Esophagus (tissue), 2 donors: ENCODE measurements at regions not wholly inside any gene's neighbourhood (a gene's known extent, or its start where the extent isn't known, plus 50 kb on each side); places are given as distances from the start of the nearest gene placed in this dataset.

Experiments used
- H3K27ac ChIP-seq, 2 donors: one replicate each; pipeline ENCODE4 v1.5.1; 2013; ENCODE audit warnings: low read depth in 2 of 2, mild to moderate bottlenecking in 2 of 2, inconsistent platforms in 1 of 2, low read length in 1 of 2, moderate library complexity in 1 of 2
- H3K27me3 ChIP-seq, 2 donors: one replicate each; pipeline ENCODE4 v1.6.1; 2013; ENCODE audit warnings: low read length in 2 of 2, control low read depth in 1 of 2, mild to moderate bottlenecking in 1 of 2; ENCODE audit not compliant: insufficient read depth in 2 of 2, control insufficient read depth in 1 of 2
- H3K36me3 ChIP-seq, 2 donors: one replicate each; pipeline ENCODE4 v1.6.1; 2013; ENCODE audit warnings: low read length in 1 of 2; ENCODE audit not compliant: control insufficient read depth in 2 of 2, insufficient read depth in 2 of 2
- H3K4me1 ChIP-seq, 2 donors: one replicate each; pipeline ENCODE4 v1.6.1; 2013; ENCODE audit warnings: low read length in 1 of 2; ENCODE audit not compliant: control insufficient read depth in 2 of 2, insufficient read depth in 2 of 2
- H3K4me3 ChIP-seq, 2 donors: one replicate each; pipeline ENCODE4 v1.5.1; 2013; ENCODE audit warnings: low read length in 2 of 2, mild to moderate bottlenecking in 2 of 2, low read depth in 1 of 2, moderate library complexity in 1 of 2
- H3K9me3 ChIP-seq, 2 donors: one replicate each; pipeline ENCODE4 v1.6.1; 2013; ENCODE audit warnings: mild to moderate bottlenecking in 2 of 2, low read depth in 1 of 2, low read length in 1 of 2, moderate library complexity in 1 of 2; ENCODE audit not compliant: control insufficient read depth in 2 of 2, insufficient read depth in 1 of 2
- WGBS, 2 donors: extraction: QIAGEN DNeasy Blood & Tissue Kit; methylation state at CpG; one replicate each; pipeline ENCODE4 v1.1.7; 2013; 5-methylcytosine and 5-hydroxymethylcytosine counted together
- donor health status: healthy with polysubstance abuse.
- donor health status: Bipolar disorder and iron deficiency.

DNA sequence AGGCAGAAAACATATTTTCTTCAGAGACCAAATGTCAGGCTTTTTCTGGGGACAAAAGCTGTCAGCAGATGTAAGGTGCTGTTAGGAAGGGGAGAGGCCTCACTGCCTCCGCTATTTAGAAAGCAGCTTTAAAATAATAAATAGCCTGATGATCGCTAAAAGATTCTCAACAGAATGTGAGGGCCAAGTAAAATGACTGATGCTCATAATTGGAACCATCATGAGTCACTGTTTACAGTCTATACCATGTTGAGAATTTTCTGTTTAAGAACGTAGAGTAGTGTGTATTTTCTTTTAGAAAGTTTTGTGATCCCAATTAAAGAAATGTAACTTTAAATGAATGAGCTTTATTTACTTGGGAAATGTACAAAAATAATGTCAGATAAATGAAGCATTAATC, 220.0 kb downstream of the CLIC5 start:
- H3K4me1 ChIP-seq: no peaks in the 10 kb centered on the region
- no peaks in the 10 kb centered on the region for H3K9me3 ChIP-seq
- H3K27me3 ChIP-seq: peaks cover 0 to 2% of the 10 kb centered on the region in 2 donors
- H3K4me3 ChIP-seq: no peak overlapping the region
- WGBS, 2 donors: 76 to 78% methylated on average over 3 of the region's 3 CpGs
- H3K36me3 ChIP-seq: no peaks in the 10 kb centered on the region
- no peak overlapping the region for H3K27ac ChIP-seq

DNA sequence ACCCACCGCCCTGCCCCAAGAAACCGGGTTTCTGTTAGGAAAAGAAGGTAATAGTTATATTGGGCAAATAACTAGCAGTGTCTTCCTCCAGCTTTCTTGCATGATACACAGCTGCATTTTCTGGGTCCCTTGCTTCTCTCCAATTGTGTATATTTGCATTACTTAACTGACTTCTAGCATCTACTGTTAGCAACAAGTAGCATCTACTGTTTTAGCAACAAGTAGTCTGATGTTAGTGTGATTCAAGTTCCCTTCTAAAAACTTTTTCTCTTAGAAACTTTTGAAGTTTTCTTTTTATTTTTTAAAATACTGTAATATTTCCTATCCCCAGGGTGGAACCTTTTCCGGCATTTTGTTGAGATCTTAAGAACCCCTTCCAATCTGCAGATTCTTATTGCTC, 221.2 kb downstream of the CLIC5 start:
- 80 to 91% methylated on average over 3 of the region's 3 CpGs for WGBS, 2 donors
- Histone ChIP-seq H3K36me3 (no peaks in the 10 kb centered on the region), H3K27ac (no peak overlapping the region), H3K4me1 (no peaks in the 10 kb centered on the region), H3K9me3 (no peaks in the 10 kb centered on the region), H3K27me3 (peaks cover 0 to 2% of the 10 kb centered on the region in 2 donors), H3K4me3 (no peak overlapping the region)

DNA sequence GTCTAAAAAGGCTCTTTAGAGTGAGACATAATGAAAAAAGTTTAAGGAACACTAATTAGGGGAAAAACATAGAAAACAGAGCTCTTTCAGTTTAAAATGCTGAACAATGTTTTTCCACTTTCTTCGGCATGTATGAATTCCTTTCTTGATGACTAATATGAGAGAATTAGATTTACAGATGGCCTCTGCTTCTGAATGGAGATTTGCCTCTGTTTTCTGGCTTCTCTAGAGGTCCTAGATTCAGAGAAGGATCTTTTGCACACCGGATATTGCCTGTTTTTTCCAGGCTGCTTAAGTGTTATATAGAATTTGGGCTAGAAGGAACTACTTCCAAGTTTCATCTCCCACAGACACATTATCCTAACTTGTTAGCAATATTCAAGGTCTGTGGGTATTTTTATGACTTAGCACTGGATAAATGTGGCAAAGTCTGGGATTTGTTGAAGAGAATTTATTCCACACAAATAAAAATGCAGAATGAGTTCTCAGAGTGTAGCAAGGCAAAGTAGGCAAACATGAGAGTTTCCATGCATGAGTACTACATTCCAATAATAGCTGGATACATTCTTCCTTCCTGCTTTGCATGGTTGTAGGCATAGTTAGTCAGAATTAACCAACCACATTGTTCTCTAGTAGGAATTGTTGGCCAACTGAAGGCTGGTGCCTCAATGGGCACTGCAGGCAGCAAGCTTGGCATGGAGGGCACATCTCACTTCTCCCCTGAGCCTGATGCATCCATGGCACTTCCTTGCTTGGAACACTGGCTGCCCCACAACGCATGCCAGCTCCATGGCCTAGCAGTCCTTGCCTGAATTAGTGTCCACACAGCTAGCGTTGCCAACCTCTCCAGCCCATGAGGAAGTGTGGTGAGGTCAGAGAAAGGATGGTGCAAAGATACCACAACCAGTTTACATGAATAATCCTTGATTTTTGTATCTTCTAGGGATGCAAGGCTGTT, 224.2 kb downstream of the CLIC5 start:
- Histone ChIP-seq H3K4me1 (no peaks in the 10 kb centered on the region), H3K27me3 (peaks cover 0 to 2% of the 10 kb centered on the region in 2 donors), H3K4me3 (no peak overlapping the region), H3K9me3 (no peaks in the 10 kb centered on the region), H3K36me3 (no peaks in the 10 kb centered on the region), H3K27ac (no peak overlapping the region)
- WGBS, 2 donors: 77 to 84% methylated on average over 4 of the region's 4 CpGs

DNA sequence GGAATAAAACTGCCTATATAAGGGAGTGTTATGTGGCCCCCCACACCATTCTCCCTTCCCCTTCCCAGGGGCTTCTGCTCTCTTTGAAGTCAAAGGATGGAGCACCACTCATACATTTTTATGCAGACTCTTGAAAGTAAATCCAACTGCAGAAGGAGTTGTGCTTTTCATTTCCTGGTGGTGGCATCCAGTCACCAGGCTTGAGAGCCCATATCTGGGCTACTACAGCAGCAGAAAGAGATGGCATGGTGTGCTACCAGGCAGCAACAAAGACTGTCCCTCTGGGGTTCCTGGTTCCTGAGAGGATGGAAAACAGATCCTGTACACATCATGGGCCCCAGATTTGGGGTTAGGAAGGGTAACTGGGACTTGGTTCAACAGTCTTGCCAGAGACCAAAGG, 226.4 kb downstream of the CLIC5 start:
- Histone ChIP-seq H3K4me1 (no peaks in the 10 kb centered on the region), H3K27me3 (peaks cover 0 to under 1% of the 10 kb centered on the region in 2 donors), H3K4me3 (no peak overlapping the region), H3K27ac (no peak overlapping the region), H3K36me3 (no peaks in the 10 kb centered on the region), H3K9me3 (no peaks in the 10 kb centered on the region)

DNA sequence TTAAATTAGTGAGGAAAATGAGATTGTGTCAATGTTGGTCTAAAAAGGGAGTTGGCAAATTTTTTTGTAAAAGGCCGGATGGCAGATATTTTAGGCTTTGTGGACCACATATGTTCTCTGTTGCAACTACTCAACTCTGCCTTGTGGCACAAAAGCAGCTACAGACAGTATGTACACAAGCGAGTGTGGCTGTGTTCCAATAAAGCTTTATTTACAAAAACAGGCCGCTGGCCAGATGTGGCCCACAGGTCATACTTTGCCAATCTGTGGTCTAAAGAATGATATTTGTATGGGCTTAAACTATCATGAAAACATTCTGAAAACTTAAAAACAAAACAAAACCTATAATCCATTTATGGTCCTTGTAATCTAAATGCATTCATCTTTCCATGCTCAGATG, 228.3 kb downstream of the CLIC5 start:
- 85 to 91% methylated on average over 3 of the region's 3 CpGs for WGBS, 2 donors
- H3K27ac ChIP-seq: no peak overlapping the region
- H3K4me3 ChIP-seq: no peak overlapping the region
- no peaks in the 10 kb centered on the region for H3K27me3 ChIP-seq
- H3K36me3 ChIP-seq: no peaks in the 10 kb centered on the region
- H3K9me3 ChIP-seq: no peaks in the 10 kb centered on the region
- no peaks in the 10 kb centered on the region for H3K4me1 ChIP-seq

DNA sequence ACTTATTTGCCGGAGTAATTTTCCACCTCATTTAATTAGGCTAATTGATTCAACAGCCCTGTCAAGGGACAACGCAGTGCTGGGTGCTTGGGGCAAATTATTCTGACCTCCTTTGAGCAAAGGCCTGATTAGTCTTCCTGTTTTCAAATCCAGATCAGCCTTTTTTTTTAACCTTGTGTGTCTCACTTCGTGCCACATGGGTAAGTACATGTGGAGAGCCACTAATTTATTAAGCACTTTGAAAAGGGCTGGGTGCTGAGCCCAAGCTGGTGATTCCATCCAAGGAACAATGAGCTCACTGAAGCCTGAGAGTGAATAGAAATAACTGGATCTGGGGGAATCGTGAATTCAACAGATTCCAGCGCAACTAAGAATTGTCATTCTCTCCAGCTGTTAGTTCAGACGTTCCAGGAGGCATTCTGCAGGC, 229.3 kb downstream of the CLIC5 start:
- Histone ChIP-seq H3K4me3 (no peak overlapping the region), H3K27me3 (no peaks in the 10 kb centered on the region), H3K36me3 (no peaks in the 10 kb centered on the region), H3K4me1 (no peaks in the 10 kb centered on the region), H3K27ac (no peak overlapping the region), H3K9me3 (no peaks in the 10 kb centered on the region)
- WGBS, 2 donors: 53 to 66% methylated on average over 6 of the region's 6 CpGs

DNA sequence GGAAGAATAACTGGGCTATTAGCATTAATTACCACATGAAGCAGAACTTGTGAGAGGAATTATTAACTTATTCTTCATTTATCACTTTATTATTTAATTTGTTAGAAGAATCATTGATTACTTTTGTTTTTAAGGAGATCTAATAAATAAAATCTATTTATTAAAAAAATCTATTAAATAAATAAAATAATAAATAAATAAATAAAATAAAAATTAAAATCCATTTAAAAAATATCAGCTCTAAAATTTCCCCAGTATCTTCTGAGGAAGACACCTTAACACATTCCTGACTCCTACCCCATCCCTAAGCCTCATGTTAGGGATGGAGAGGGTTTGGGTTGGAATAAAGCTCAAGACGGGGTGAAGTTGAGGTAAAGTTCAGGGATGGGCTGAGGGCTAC, 231.4 kb downstream of the CLIC5 start:
- WGBS, 2 donors: 83 to 95% methylated on average over 1 of the region's 1 CpG
- no peaks in the 10 kb centered on the region for H3K27me3 ChIP-seq

DNA sequence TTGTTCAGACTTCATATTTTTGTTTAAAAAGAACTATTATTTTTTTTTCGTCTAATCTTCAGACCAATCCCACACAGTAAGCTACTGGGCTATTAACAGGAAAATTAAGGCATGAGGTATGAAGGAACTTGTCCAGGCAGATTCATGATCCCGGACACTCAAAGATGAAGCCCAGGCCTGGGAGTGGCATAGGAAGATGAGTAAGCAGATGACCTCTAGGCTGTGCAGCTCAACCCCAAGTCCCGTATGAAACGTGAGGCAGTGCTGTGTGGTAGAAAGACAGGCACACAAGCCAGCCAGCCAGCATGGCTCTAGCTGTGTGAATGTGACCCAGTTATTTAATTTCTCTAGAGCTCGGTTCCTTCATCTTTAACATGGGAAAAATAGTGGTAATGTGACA, 231.9 kb downstream of the CLIC5 start:
- Histone ChIP-seq H3K27me3 (no peaks in the 10 kb centered on the region), H3K27ac (no peak overlapping the region), H3K4me1 (no peaks in the 10 kb centered on the region), H3K4me3 (no peak overlapping the region), H3K36me3 (no peaks in the 10 kb centered on the region), H3K9me3 (no peaks in the 10 kb centered on the region)
- 67 to 73% methylated on average over 5 of the region's 5 CpGs for WGBS, 2 donors

More for the DNA sequence above, 231.4 kb downstream of the CLIC5 start:
- Histone ChIP-seq H3K27ac (no peak overlapping the region), H3K9me3 (no peaks in the 10 kb centered on the region), H3K36me3 (no peaks in the 10 kb centered on the region), H3K4me1 (no peaks in the 10 kb centered on the region), H3K4me3 (no peak overlapping the region)

DNA sequence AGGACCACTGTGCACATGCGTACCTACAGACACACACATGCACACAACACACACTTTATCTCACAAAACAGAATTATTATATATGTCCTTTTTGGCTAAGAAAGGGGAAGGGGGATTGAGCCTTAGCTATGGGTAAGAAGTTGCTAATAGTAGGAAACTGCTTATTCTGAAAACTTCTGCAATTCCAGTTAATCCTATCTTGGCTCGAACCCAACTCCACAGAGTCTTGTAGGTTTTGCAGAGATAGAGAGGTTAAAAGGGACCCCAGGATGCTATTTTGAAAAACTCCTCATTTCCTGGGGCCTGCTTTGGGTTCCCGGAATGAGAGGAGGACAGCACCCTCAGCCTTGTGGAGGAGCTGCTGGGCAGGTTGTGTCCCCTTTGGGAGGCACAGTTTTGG, 233.8 kb downstream of the CLIC5 start:
- 86% methylated on average over 3 of the region's 3 CpGs for WGBS, 2 donors
- H3K4me3 ChIP-seq: no peak overlapping the region
- H3K4me1 ChIP-seq: no peaks in the 10 kb centered on the region

DNA sequence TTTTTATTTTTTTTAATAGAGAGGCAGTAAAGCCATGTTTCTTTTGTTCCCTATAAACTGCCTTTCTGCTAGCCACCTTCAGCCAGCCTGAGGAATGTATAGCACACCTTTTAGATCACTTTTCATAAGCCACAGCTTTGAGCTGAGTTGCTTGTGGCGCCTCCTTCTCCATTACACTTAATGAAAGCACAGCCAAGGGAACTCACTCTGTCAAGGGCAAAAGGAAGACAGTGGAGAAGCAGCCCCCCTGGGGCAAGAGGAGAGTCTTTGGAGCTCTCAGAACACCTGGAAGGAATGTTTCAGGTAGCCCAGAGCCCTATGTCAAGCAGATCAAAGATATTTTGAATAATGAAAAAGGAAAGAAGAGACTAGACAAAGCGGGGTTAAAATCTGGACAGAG, 235.1 kb downstream of the CLIC5 start:
- H3K4me3 ChIP-seq: no peak overlapping the region
- H3K9me3 ChIP-seq: no peaks in the 10 kb centered on the region
- 93 to 100% methylated on average over 2 of the region's 2 CpGs for WGBS, 2 donors
- no peaks in the 10 kb centered on the region for H3K27me3 ChIP-seq
- no peaks in the 10 kb centered on the region for H3K4me1 ChIP-seq
- no peak overlapping the region for H3K27ac ChIP-seq
- H3K36me3 ChIP-seq: no peaks in the 10 kb centered on the region

More for the DNA sequence above, 233.8 kb downstream of the CLIC5 start:
- H3K9me3 ChIP-seq: no peaks in the 10 kb centered on the region
- H3K27ac ChIP-seq: no peak overlapping the region
- no peaks in the 10 kb centered on the region for H3K36me3 ChIP-seq
- no peaks in the 10 kb centered on the region for H3K27me3 ChIP-seq
